ENCODE measurements at regions not wholly inside any gene's neighbourhood (a gene's known extent, or its start where the extent isn't known, plus 50 kb on each side); places are given as distances from the start of the nearest gene placed in this dataset.

GRCh38 chr5:34487159-34487879 is 168.8 kb upstream of the RAI14 start:
- DNase-seq: no peak

DNA sequence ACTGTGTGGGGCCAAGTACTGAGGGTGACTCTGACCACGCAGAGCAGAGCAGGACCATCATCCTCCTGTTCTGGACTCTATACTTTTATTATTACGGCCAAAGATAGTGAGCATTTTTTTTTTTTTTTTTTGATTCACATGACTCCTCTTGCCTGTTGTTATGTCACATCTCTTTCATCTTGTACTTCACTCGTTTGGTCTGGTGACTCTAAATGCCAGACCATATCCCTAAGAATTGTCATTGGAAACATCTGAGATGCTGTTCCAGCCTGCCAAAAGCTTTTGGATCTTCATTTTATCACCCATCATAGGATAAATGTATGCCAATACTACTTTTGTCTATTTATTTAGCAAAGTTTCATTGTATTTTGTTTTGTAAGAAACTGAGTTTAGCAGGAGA is 168.2 kb upstream of the RAI14 start:
- no peak for DNase-seq

DNA sequence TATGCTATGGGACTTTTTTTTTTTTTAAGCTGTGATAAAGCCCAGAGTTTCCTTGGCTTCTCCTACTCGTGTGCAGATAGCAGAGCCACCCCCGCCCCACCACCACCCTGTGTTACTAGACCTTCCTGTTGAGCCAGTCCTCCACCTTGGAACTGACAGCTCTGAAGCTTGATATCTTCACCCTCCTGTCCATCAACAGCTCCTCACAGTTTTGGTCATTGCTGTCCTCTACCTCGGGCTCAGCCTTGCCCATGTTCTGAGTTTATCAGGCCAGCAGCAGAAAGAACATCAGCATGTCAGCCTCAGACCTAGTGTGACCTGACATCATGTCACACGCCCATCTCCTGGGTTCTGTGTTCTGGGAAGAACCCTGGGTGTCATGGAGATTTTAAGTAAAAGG is 167.1 kb upstream of the RAI14 start:
- no peak for DNase-seq

DNA sequence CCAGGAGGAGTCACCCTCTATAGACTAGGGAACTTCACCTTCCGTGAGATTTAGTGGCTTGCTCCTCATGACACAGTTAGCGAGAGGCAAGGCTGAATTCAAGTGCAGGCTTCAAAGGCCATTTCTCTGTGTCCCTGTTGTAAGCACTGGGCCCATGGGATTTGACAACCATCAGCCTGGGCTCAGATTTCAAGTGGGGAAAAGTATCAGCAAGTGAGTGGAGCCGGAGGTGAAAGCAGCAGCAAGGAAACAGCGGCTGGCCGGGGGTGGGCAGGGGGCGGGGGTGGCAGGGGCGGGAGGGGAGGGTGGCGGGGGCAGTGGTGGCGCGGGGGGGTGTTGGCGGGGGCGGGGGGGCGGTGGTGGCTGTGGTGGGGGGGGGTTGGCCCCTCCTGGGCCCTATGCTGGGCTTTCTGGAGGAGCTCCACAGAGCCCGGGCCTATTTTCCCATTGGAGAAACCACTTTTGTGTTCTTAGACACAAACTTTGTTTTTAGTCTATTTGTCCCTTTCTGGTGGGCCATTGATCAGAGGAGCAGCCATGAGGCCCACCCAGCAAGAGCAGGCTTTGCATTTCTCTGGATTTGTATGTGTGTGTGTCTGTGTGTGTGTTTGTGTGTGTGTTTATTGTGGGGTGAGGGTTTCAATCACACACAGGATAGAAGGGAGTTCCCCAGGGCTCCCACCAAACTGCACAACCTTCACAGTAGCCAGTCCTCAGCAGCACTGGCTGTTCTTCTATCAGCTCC is 165.4 kb upstream of the RAI14 start:
- no peak for DNase-seq

DNA sequence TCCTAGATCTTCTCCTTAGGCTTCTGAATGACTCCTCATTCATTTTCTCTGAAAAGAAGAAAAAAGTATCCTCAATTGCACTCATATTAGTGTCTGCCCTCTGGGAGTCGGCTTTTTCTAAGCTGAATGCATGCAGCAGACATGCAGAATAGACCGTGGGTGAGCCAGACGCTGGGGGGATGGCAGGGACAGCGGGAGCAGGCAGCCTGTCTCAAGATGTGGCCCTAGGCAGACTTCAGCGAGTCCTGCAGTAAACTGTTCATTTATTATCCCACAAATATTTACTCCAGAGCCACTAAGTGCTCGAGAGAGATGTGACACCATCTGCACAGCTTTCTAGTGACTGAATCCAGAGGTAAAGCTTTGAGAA is 164.9 kb upstream of the RAI14 start:
- no peak for DNase-seq

DNA sequence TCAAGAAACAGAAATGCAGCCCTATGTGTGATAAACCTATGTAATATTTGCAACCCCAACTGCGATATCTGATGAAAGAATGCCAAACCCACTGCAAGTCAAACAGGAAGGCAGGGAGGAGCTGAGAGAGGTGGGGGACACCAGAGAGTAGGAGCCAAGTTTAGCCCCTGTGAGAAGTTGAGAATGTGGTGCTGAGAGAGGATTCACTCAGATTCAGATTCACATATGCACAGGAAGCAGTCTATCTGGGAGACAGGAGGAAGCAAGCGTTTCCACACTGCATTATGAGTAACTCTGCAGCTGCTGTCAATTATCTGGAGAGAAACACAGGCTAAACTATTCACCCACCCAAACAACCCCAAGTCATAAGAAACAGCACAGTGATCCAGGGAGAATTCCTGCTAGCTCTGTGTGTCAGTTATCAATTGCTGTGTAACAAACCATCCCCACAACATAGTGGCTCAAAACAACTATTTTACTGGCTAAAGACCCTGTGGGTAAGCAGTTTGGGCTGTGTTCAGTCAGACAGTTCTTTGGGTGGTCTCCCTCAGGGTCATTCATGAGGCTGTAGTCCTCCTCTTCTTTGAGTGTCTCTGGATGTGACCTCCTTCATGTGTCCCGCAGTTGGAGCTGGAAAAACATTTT is 161.9 kb upstream of the RAI14 start:
- DNase-seq: peak; percentile 9

GRCh38 chr5:34495178-34495577 is 160.9 kb upstream of the RAI14 start:
- no peak for DNase-seq

GRCh38 chr5:34496260-34496691 is 159.9 kb upstream of the RAI14 start:
- no peak for DNase-seq

- no peak for DNase-seq
Observed at GRCh38 chr5:34496701-34497469, 159.2 kb upstream of the RAI14 start.

DNA sequence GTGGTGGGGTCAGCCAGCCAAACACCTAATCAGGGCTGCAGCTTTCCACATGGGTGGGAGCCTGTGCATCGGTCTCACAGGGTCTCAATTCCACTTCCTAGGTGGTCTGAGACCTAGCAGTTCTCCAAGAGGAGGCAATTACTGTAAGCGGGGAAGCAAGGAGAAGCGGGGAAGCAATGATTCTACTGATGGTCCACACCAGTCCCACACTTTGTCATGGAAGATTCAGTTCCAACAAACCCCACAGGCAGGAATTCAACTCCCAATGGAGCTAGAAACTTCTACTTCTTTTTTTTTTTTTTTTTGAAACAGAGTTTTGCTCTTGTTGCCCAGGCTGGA is 158.7 kb upstream of the RAI14 start:
- no peak for DNase-seq

GRCh38 chr5:34498572-34498971 is 157.6 kb upstream of the RAI14 start:
- no peak for DNase-seq

- DNase-seq: peak; percentile 11
Observed at GRCh38 chr5:34499001-34499734, 157.0 kb upstream of the RAI14 start.

GRCh38 chr5:34500236-34500847 is 155.8 kb upstream of the RAI14 start:
- no peak for DNase-seq

GRCh38 chr5:34501016-34501415 is 155.1 kb upstream of the RAI14 start:
- no peak for DNase-seq

- no peak for DNase-seq
Observed at GRCh38 chr5:34501840-34502239, 154.3 kb upstream of the RAI14 start.

DNA sequence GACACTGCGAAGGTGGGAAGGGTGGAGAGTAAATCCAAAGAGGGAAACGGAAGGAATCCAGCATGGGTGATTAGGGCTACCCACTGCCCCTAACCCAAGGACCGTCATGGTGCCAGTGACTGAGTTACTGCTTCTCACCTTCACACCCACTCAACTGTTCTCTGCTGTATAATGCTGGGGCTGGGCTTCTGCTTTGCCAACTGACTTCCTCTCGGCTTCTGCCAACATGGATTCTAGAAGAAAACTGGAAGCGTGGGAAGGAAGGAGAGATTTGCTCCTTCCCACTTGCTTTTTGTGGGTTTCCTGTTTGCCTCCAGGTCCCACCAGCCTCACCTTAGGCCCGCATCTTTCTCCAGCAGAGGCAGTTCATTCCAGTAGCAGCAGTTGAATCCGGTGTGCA is 153.5 kb upstream of the RAI14 start:
- DNase-seq: no peak

GRCh38 chr5:34503379-34504253 is 152.5 kb upstream of the RAI14 start:
- DNase-seq: no peak

- no peak for DNase-seq
Observed at GRCh38 chr5:34504967-34505366, 151.2 kb upstream of the RAI14 start.

GRCh38 chr5:34505731-34506130 is 150.4 kb upstream of the RAI14 start:
- no peak for DNase-seq

DNA sequence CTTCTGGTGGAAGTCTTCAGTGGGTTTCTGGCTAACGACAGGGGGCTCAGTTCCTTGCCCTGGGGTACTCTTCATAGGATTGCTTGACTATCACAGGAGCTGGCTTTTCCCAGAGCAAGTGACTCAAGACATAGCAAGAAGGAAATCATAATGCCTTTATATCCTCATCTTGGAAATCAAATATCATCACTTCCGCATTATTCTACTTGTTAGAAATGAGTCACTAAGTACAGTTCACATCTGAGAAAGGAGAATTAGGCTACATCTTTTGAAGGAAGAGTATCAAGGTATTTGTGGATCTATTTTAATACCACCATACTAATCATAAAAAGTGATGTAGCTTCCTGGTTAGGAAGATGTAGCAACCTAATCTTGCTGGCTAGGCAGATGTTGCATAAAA is 148.2 kb upstream of the RAI14 start:
- DNase-seq: no peak

DNA sequence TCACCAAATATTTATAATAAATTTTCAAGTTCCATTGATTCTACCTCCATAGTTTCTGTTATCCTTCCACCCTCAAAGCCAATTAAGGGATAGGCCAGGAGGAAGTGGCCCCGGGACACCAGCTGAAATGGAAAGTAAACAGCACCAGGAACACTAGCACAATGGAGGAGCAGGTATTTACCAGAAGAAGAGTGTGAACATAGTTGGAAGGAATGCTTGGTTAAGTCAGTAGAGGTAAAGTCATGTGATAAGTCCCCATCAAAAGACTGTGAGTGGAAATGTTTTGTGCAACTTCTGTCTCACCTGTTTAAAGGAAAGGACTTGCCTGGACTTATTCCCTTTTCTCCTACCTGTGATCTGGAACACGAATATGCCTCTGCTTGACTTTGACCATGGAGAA is 146.7 kb upstream of the RAI14 start:
- DNase-seq: no peak
